K562 (cell line): ENCODE measurements at regions not wholly inside any gene's neighbourhood (a gene's known extent, or its start where the extent isn't known, plus 50 kb on each side); places are given as distances from the start of the nearest gene placed in this dataset.

ENCODE experiments used
- CTCF ChIP-seq, 3 experiments: IDR thresholded peaks in 2 of 3; conservative IDR thresholded peaks in 1 of 3; 2 replicates each; pipeline ENCODE4 v1.5.1; 2011 to 2012; ENCODE audit warnings: low read length in 3 of 3, mild to moderate bottlenecking in 3 of 3, control low read depth in 2 of 3, improper control_type of control experiment in 1 of 3, inconsistent platforms in 1 of 3, low read depth in 1 of 3, mixed read lengths in 1 of 3, moderate library complexity in 1 of 3; ENCODE audit not compliant: insufficient read depth in 2 of 3
- IFI16 ChIP-seq: fragments of 250-450 bp; sonication (Bioruptor Pico); IDR thresholded peaks from 2 replicates; pipeline ENCODE4 v2.1.2; 2022; ENCODE audit warnings: mild to moderate bottlenecking, inconsistent platforms
- MYBL2 ChIP-seq, 2 experiments: fragments of 450-650 bp in 1 of 2; sonication (generic) in 1 of 2; formaldehyde crosslinking in 1 of 2; IDR thresholded peaks; 2 replicates each; pipeline versions ENCODE4 v1.6.1 to v1.8.1; 2017 to 2022; ENCODE audit warnings: borderline replicate concordance in 1 of 2, inconsistent platforms in 1 of 2, low read depth in 1 of 2, mild to moderate bottlenecking in 1 of 2, missing genetic modification reagents in 1 of 2, moderate library complexity in 1 of 2
- SRF ChIP-seq, 2 experiments: fragments of 250-450, 450-650 bp in 1 of 2; sonication (Bioruptor Pico) in 1 of 2; sonication (generic) in 1 of 2; formaldehyde crosslinking; IDR thresholded peaks; 2 replicates each; pipeline versions ENCODE4 v1.5.0 to v1.5.1; 2020 to 2022; ENCODE audit warnings: mild to moderate bottlenecking in 1 of 2, missing genetic modification reagents in 1 of 2
- ZBTB34 ChIP-seq: fragments of 250-450 bp; sonication (Bioruptor Pico); IDR thresholded peaks from 2 replicates; pipeline ENCODE4 v1.8.0; 2021; ENCODE audit warnings: mild to moderate bottlenecking, moderate library complexity

GRCh38 chr12:126582231-126582630, 1517.0 kb downstream of the AACS start:
- TF ChIP-seq MYBL2 (IDR thresholded peaks at IDR 0.05; ENCODE audit: low read depth) (no peak), MYBL2 (CRISPR knock-in tag; IDR thresholded peaks at IDR 0.05; ENCODE audit: borderline replicate concordance) (no peak), SRF (CRISPR knock-in tag; IDR thresholded peaks at IDR 0.05) (no peak), CTCF (IDR thresholded peaks at IDR 0.05 in 2 of 3, conservative IDR thresholded peaks at IDR 0.05 in 1 of 3; ENCODE audit: insufficient read depth in 2 of 3, low read depth in 1 of 3, low read length in 3 of 3) (no peak), ZBTB34 (CRISPR knock-in tag) (no peak), IFI16 (CRISPR knock-in tag) (no peak)
